Hypothalamus (tissue), 51 donors: ENCODE measurements at regions not wholly inside any gene's neighbourhood (a gene's known extent, or its start where the extent isn't known, plus 50 kb on each side); places are given as distances from the start of the nearest gene placed in this dataset.
"Not testable (repeated sequence)": the region's sequence is repeated elsewhere in the genome, so short reads cannot be mapped to it uniquely, and the experiment has no call there.

Source experiments
- DNase-seq, 51 donors: peaks; one replicate each; lab custom pipeline; 2025; lab: John Stamatoyannopoulos, UW

GRCh38 chr2:183455056-183455455 lies 330.8 kb downstream of the NUP35 start:
- DNase-seq, result no peak

- DNase-seq, result no peak
These were observed 331.9 kb downstream of the NUP35 start for GRCh38 chr2:183456177-183456576.

GRCh38 chr2:183458460-183458859 lies 334.2 kb downstream of the NUP35 start:
- no peak for DNase-seq

- no peak for DNase-seq
These were observed 335.2 kb downstream of the NUP35 start for GRCh38 chr2:183459466-183459865.

GRCh38 chr2:183463821-183464220 lies 339.6 kb downstream of the NUP35 start:
- DNase-seq, result no peak

GRCh38 chr2:183465048-183465447 lies 340.8 kb downstream of the NUP35 start:
- DNase-seq, result no peak

- DNase-seq, result no peak
These were observed 350.9 kb downstream of the NUP35 start for GRCh38 chr2:183474912-183475695.

GRCh38 chr2:183476490-183476889 lies 352.2 kb downstream of the NUP35 start:
- no peak for DNase-seq

- DNase-seq, result no peak
These were observed 353.1 kb downstream of the NUP35 start for GRCh38 chr2:183477296-183477695.

- not testable (repeated sequence) for DNase-seq
These were observed 354.8 kb downstream of the NUP35 start for GRCh38 chr2:183478941-183479595.

- DNase-seq, result no peak
These were observed 363.1 kb downstream of the NUP35 start for GRCh38 chr2:183487326-183487725.

- DNase-seq, result no peak
These were observed 364.2 kb downstream of the NUP35 start for GRCh38 chr2:183488421-183488820.

- DNase-seq, result no peak
These were observed 366.2 kb downstream of the NUP35 start for GRCh38 chr2:183490489-183490888.

- DNase-seq, result peak in 9 of 51 donors; percentile 1 to 35 (median 4)
These were observed 366.7 kb downstream of the NUP35 start for GRCh38 chr2:183490914-183491313.

GRCh38 chr2:183493040-183493439 lies 368.8 kb downstream of the NUP35 start:
- DNase-seq, result no peak

- no peak for DNase-seq
These were observed 370.8 kb downstream of the NUP35 start for GRCh38 chr2:183495079-183495478.

- no peak for DNase-seq
These were observed 371.5 kb downstream of the NUP35 start for GRCh38 chr2:183495589-183496267.

GRCh38 chr2:183497861-183498260 lies 373.6 kb downstream of the NUP35 start:
- no peak for DNase-seq

- no peak for DNase-seq
These were observed 381.7 kb downstream of the NUP35 start for GRCh38 chr2:183505911-183506310.

- DNase-seq, result no peak
These were observed 386.9 kb downstream of the NUP35 start for GRCh38 chr2:183511154-183511553.

- no peak for DNase-seq
These were observed 395.3 kb downstream of the NUP35 start for GRCh38 chr2:183519371-183520056.
